ENCODE measurements at regions not wholly inside any gene's neighbourhood (a gene's known extent, or its start where the extent isn't known, plus 50 kb on each side); places are given as distances from the start of the nearest gene placed in this dataset.

DNA sequence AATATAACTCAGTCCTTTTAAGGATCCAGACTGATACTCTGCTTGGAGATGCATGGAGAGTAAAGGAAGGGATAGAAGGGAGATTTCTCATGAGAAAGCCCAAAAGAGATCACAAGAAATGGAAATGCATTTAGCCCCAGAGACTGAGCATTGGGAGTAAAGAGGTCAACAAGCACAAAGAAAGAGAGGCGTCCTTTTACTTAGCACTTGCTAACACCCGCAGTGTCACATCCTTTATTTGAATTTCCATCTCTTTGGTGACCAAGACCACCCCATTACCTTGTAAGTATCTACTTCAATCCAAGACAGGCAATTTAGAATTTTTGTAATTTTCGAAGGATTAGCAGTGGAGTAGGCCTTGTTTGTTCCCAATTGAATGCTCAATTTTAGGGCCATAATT is 111.8 kb upstream of the DCC start:
- TF ChIP-seq SIN3A (IDR thresholded peaks at IDR 0.05; ENCODE audit: borderline replicate concordance, insufficient read depth, low read length), result no peak
- TF ChIP-seq, protein P1, sequence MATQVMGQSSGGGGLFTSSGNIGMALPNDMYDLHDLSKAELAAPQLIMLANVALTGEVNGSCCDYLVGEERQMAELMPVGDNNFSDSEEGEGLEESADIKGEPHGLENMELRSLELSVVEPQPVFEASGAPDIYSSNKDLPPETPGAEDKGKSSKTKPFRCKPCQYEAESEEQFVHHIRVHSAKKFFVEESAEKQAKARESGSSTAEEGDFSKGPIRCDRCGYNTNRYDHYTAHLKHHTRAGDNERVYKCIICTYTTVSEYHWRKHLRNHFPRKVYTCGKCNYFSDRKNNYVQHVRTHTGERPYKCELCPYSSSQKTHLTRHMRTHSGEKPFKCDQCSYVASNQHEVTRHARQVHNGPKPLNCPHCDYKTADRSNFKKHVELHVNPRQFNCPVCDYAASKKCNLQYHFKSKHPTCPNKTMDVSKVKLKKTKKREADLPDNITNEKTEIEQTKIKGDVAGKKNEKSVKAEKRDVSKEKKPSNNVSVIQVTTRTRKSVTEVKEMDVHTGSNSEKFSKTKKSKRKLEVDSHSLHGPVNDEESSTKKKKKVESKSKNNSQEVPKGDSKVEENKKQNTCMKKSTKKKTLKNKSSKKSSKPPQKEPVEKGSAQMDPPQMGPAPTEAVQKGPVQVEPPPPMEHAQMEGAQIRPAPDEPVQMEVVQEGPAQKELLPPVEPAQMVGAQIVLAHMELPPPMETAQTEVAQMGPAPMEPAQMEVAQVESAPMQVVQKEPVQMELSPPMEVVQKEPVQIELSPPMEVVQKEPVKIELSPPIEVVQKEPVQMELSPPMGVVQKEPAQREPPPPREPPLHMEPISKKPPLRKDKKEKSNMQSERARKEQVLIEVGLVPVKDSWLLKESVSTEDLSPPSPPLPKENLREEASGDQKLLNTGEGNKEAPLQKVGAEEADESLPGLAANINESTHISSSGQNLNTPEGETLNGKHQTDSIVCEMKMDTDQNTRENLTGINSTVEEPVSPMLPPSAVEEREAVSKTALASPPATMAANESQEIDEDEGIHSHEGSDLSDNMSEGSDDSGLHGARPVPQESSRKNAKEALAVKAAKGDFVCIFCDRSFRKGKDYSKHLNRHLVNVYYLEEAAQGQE (IDR thresholded peaks at IDR 0.05; ENCODE audit: insufficient read depth in 1 of 2, low read depth in 2 of 2, low read length in 2 of 2), result no peak
- TF ChIP-seq POLR2AphosphoS5 (IDR thresholded peaks at IDR 0.05; ENCODE audit: low read depth, low read length), result no peak
- TF ChIP-seq TAF1 (IDR thresholded peaks at IDR 0.05; ENCODE audit: borderline replicate concordance, insufficient read depth, low read length), result no peak
- TF ChIP-seq FOXP2 (optimal IDR thresholded peaks at IDR 0.05; ENCODE audit: borderline replicate concordance, extremely low read depth, extremely low read length, insufficient read depth), result no peak

Measured in PFSK-1 (cell line).